A172 (cell line): ENCODE measurements at regions not wholly inside any gene's neighbourhood (a gene's known extent, or its start where the extent isn't known, plus 50 kb on each side); places are given as distances from the start of the nearest gene placed in this dataset.

ENCODE experiments used
- DNase-seq: peaks from one replicate; pipeline ENCODE4 v3.0.0-alpha.2; 2015; ENCODE audit warnings: low spot score

DNA sequence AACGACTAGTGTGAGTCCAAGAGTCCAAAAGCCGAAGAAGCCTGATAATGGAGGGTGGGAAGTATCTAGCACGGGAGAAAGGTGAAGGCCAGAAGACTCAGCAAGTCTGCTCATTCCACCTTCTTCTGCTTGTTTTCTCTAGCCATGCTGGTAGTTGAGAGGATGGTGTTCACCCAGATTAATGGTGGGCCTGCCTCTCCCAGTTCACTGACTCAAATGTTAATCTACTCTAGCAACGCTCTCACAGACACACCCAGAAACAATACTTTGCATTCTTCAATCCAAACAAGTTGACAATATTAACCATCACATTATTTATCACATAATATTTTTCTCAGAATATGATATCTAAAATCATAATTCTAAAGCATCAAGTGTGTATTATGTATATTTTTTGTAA lies 1055.1 kb upstream of the PCDH10 start:
- DNase-seq, result no peak

DNA sequence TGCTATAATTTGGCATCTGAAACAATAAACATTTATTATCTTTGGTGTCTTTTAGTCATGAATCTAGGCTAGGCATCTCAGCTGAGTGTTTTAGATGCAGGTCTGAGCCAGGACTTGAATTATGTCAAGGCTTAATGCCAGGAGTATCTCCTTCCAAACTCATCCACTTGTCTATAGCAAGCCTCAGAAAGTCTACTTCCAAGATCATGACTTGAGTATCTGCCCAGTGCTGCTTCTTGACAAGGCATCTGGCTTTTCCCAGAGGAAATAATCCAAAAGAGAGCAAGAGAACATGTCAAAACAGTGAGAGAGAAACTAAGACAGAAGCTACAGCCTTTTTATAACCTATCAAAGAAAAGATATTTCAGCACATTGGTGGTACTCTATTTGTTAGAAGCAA lies 1052.1 kb upstream of the PCDH10 start:
- DNase-seq, result no peak

DNA sequence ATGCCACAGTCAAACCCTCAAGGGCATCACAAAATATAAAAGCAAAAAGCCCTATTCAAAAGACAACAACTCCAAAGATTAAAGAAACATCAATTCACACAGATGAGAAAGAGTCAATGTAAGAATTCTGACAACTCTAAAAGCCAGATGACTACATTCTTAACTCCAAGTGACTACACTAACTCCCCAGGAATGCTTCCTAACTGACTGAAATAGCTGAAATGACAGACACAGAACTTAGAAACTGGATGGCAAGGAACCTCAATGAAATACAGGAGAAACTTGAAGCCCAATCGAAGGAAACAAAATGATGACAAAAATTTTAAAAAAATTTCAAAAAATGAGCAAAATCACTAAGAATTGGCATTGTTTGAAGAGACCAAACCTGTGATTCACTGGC lies 1047.6 kb upstream of the PCDH10 start:
- peak; percentile 2 for DNase-seq

DNA sequence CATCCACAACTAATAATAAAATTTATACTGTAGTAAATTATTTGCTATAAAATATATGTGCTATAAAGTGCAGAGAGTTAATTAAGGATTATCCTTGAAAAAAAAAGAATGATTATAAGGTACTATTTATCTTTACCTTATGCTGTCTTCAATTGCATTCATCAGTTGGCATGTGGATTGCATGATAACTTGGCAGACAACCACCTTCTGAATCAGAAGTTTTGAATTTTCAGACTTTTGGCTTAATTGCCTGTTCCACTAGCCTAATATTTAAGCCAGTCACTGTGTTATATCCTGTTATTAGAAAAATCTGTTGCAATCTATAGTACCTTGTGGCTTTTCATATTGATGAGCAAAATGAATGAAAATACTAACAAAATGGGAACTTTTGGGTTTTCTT lies 1040.3 kb upstream of the PCDH10 start:
- peak; percentile 29 for DNase-seq

DNA sequence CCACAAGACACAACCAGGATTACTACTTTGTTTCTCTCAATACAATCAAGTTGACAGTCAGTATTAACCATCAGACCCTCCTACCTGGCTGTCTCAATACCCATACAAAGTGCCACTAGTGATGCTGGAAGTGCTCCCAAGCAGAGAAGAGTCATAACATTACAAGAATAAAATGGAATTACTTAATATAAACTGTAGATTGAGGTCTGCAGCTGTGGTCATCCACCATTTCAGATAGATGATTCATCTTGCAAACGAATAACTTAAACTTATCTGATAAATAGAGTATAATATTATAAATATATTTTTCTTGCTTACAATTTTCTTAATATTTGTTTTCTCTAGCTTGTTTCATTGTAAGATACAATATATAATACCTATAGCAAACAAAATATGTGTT lies 1034.2 kb upstream of the PCDH10 start:
- DNase-seq, result no peak

GRCh38 chr4:132122741-132123140 lies 1026.4 kb upstream of the PCDH10 start:
- DNase-seq, result peak; percentile 40

DNA sequence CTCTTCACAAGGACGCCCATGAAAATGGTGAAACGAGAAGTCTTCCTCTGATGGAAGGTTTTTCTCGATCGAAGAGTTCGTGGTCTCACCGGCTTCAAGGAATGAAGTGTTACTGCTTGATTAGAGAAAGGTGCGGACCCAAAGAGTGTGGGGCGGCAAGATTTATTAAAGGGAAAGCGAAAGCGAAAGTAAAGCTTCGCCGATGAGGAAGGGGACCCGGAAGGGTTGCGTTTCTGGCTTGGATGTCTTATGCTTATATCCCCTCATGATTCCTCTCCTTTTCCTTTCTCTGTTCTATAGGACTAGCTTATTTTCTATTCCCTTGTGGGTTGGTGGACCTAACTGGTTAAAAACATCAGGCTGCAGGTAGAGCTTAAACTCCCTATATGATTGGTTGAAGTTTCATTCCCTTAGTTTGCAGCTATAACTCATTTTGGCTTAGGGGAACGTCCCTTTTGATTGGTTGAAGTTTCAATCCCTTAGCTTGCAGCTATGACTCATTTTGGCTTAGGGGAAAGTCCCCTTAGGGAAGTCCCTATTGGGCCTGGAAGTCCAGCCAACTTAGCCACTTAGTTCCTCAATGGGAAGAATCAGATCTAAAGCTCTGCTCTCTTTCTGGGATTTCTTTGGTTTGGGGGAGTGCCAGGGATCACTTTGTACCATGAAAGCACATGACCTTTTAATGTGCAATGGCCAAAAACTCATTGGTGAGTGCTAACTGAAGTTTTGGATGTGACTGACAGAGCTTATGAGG lies 1025.0 kb upstream of the PCDH10 start:
- DNase-seq, result peak; percentile 92

DNA sequence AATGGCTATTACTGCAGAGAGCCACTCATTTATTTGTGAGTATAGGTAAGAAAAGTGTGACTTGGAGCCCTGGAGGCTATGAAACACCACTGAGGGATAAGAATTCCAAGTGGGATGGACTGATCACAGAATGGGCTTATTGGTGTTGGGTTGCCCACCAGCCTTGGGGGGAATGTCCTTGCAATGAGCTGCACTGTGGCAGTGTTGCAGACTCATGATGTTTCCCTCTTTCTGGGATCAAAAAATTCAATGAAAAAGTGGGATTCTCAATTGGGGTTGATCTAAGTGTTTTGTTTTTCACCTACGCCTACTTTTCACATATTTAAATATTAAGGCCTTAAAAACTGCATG lies 1024.5 kb upstream of the PCDH10 start:
- DNase-seq, result no peak

DNA sequence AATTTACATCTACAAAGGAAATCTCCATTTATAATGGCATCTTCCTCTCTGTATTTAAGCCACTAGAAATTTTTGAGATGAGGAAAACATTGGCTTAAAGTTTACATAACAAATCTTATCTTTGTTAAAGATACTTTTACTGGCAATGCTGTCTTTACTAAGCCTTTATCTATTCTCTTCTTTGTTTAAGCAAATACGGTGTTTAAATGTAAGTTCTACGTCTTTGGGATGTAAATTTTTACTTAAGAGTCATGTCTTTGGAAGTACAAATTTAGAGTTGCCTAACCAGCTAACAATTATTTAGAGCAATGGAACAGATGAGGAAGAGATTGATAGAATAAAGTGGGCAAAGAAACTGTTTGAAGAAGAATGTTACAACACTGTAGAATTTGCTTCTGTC lies 1024.0 kb upstream of the PCDH10 start:
- no peak for DNase-seq

- no peak for DNase-seq
These were observed 1016.7 kb upstream of the PCDH10 start for GRCh38 chr4:132132433-132132832.

DNA sequence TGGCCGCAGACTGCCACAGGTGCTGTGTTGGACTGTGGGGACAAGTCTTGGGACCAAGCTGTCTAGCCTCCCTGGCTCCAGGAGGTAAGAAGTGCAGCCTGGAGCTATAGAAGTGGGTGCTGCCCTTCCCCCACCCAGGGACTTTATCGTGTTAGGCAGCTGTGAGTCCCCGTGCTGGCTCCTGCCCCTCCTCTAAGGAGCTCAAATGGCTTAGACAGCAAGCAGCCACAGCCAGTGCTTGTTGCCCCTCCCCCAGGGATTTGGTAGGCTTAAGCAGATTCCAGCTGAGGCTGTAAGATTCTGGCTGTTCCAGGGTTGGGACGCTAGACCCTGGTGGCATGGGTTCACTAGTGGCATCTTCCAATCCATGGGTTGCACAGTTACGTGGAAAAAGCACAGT lies 979.4 kb upstream of the PCDH10 start:
- no peak for DNase-seq

DNA sequence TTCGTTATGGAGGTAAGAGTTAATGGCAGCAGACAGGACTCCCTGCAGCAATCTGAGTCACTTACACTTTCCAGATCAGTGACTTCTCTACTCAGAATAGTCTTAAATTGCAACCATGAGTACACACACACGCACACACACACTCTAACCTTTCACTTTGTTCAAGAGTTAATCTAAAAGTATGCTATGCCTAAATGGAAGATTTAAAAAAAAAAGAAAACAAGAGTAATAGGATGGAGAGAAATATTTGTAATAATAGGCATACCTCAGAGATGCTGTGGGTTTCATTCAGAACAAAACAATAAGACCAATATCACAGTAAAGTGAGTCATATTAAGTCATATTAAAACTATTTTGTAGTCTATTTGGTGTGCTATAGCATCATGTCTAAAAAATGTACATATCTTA lies 969.1 kb upstream of the PCDH10 start:
- DNase-seq, result peak; percentile 30

DNA sequence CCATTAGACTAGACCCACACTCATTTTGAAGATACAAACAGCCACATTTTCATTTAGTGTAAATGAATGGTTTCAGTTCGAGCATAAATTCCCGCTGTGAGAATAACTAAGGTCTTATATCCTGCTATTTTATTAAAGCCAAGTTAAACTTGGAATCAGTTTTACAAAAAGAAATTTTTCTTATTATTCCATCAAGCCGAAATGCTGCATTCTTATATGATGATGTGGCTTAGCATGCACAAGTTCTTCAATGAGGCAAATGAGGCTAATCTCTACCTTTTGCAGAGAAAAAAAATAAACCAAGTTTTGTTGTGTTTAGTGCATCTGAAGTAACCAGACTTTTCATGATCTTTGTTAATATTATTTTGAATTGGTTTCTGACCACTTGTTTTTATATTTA lies 953.9 kb upstream of the PCDH10 start:
- no peak for DNase-seq

DNA sequence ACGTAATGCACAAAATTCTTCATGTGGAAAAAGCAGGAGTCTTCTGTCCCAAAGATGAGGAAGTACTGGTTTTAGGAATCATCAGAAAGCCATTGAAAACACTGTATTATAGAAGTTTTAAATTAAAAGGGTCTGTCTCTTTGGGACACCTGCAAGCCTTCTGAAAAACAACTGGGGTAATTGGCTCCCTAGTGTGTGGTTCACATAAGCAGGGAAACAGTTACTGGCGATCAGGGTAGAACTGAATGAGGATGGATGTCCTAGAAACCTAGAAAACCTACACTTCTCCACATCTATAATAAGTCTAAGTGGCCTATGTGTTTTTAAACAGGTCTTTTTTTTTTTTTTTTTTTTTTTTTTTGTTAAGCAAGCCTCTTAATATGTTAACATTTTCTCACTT lies 945.5 kb upstream of the PCDH10 start:
- no peak for DNase-seq

DNA sequence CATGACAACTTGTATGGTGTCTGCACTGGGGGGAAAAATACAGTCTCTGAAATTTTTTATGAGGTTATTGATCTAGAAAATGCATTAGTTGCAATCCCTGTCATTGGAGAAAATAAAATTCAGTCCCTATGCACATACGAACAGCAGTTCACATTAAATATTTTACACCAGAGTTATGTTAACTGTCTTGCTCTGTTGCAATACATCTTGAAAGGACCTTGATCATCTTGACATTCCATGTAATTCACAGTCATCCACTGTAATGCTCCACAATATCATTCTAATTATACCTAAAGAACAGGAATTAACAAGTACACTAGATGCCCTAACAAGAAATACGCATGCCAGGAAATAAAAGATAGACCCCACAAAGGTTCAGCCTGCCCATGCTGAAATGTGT lies 934.6 kb upstream of the PCDH10 start:
- DNase-seq, result no peak

DNA sequence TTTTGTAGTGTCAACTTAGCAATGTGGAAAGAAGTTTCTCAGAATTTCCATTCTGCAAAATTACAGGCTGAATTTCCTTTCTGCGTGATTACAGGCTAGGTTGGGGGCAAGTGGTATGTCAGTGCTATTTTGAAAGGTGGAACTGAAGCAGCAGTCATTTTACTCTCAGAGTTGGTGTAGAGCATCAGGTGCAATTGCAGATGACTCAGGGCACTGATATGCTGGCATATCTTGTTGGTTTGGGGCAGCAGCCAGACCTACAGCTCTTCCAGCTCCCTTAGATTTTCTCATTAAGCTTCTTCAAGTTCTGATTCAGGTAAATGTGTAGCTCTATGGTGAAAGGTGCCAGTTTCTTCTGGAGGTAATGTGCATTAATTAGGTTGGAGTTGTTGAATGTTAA lies 930.7 kb upstream of the PCDH10 start:
- DNase-seq, result peak; percentile 51

DNA sequence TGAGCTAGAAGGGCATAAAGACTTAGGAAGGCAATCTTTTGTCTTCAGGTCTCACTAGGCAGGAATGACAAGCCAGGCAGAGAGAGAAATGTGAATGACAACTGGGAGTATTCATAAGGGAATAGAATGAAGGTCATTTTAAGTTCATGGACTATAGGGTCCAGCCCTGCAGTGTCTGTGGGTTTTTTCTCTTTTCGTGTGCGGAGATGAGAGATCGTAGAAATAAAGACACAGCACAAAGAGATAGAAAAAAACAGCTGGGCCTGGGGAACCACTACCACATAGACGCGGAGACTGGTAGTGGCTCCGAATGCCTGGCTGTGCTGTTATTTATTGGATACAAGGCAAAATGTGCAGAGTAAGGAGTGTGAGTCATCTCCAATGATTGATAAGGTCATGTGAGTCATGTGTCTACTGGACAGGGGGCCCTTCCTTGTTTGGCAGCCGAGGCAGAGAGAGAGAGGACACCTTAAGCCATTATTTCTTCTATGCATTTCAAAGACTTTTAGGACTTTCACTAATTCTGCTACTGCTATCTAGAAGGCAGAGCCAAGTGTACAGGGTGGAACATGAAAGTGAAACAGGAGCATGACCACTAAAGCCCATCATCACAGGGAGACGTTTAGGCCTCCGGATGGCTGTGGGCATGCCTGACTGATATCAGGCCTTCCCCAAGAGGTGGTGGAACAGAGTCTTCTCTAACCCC lies 921.8 kb upstream of the PCDH10 start:
- peak; percentile 83 for DNase-seq

DNA sequence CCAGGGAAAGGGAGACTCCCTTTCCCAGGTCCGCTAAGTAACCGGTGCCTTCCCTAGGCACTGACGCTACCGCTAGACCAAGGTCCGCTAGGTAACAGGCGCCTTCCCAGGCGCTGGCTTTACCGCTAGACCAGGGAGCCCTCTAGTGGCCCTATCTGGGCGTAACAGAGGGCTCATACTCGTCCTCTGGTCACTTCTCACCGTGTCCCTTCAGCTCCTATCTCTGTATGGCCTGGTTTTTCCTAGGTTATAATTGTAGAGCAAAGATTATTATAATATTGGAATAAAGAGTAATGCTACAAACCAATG lies 921.3 kb upstream of the PCDH10 start:
- DNase-seq, result peak; percentile 88

DNA sequence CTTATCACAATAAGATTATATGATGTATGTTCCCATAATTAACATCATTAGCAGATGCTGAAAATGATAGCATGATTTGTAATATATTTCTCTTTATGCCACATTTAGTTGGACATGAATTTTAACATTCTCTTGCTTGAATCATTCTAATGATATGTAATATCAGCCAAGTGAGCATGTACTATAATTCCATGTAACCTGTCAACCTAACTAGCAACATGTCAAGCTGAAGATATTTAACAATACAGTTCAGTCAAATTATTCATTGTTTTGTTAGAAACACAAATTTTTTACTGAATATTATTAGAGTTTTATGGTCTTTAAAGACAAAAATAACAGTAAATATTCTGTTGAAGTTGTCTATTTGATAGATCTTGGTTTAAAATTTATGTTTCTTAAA lies 920.4 kb upstream of the PCDH10 start:
- DNase-seq, result no peak

DNA sequence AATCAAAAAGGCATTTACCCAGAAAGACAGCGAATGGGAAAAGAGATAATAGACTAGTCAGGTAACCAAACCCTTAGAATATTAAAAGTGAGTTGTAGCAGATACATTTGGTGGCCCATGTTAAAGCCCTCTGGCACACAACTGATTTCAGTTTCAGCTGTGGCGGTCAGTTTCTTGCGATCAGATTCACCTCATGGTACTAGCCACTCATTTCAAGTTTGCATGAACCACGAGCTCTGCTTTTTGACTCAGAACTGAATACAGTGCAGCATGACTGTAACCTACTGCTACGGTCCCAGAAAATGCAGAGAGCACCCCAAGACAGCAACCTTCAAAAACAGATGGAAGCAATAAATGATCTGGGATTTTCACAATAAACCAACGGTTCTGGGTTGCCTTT lies 919.1 kb upstream of the PCDH10 start:
- no peak for DNase-seq

- DNase-seq, result no peak
These were observed 910.4 kb upstream of the PCDH10 start for GRCh38 chr4:132238697-132239096.

- DNase-seq, result no peak
These were observed 909.0 kb upstream of the PCDH10 start for GRCh38 chr4:132240081-132240480.

DNA sequence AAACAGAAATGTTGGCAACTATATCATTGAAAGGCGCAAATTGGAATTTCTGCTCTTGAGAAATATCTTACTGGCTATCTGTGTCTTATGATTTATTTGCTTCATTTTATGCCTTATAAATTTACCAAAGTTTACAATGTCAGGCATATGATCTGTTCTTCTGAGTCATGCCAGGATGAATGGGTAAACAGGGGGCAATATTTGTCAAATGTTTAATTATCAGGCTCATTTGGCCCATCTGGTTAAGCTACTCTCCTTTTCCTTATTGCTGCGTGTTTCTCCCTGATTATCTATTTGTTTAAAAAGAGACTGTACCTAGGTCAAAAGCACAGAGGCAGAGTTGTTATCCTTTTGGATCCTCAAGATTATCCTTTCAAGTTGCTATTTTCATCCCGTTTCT lies 903.8 kb upstream of the PCDH10 start:
- no peak for DNase-seq

DNA sequence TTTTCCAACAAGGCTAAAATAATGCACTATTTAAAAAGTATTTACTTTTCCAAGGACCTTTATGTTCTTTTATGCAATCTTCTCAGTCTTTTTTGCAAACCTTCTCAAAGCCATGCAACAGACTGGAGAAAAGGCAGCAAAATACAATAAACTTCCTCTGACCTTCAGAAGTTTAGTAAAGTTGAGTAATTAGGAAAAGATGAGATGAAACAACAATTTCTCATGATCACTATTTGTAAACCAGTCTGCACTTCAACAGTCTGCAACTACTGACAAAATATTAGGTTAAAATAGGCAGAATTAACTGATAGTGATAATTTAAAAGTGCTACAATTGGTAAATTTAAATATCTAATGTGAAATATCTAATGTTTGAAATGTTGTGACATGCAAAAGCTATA lies 884.9 kb upstream of the PCDH10 start:
- no peak for DNase-seq
